Jurkat, Clone E6-1 (cell line): ENCODE measurements at regions not wholly inside any gene's neighbourhood (a gene's known extent, or its start where the extent isn't known, plus 50 kb on each side); places are given as distances from the start of the nearest gene placed in this dataset.
"Not testable (repeated sequence)": the region's sequence is repeated elsewhere in the genome, so short reads cannot be mapped to it uniquely, and the experiment has no call there.

Source experiments
- DNase-seq: peaks from one replicate; pipeline ENCODE4 v3.0.0-alpha.2; 2011; ENCODE audit warnings: low read depth, low spot score
- H3K4me3 ChIP-seq: 2 replicates; pipeline ENCODE4 v1.5.1; 2011; ENCODE audit warnings: mild to moderate bottlenecking, low read length, control low read depth, moderate library complexity

DNA sequence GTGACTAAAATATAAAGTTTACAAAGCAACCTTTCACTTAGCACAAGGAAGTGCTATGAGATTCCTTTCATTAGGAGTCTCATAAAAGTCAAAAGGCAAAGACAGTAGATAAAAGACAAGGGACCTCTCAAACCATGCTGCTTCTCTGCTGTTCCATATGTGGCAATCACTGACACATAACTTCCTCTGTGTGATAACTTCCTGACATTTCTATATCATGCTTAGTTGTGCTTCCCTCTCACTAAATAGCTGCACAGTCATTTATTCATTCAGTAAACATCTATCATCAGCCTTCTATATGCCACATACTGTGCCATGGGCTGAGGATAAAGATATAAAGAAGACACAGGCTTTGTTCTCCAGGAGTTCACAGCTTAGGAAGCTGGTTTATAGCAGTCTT lies 214.8 kb upstream of the GRIK2 start:
- no peak overlapping the region for H3K4me3 ChIP-seq
- DNase-seq, result no peak

DNA sequence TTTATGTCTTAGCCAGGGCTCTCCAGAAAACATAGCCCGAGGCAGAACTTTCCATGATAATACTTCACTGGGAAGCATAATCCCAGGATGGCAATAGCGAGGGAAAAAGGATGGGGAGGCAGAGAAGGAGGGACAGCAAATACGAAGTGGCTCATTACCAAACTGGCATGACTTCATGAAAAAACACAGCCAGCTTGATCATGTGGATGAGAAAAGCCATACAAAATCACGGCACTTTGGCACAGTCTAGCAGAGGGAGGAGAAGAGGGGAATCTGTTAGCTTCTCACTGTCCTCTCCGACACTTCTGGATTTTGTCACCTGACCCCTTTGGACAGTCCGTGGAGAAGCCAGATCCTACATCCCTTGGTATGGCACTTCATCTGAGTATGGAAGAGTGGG lies 212.5 kb upstream of the GRIK2 start:
- no peak overlapping the region for H3K4me3 ChIP-seq
- no peak for DNase-seq

DNA sequence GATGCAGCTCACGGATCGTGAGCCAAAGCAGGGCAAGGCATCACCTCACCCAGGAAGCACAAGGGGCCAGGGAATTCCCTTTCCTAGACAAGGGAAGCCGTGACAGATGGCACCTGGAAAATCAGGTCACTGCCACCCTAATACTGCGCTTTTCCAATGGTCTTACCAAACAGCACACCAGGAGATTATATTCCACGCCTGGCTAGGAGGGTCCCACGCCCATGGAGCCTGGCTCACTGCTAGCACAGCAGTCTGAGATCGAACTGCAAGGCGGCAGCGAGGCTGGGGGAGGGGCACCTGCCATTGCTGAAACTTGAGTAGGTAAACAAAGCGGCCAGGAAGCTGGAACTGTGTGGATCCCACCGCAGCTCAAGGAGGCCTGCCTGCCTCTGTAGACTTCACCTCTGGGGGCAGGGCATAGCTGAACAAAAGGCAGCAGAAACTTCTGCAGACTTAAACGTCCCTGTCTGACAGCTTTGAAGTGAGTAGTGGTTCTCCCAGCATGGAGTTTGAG lies 205.2 kb upstream of the GRIK2 start:
- not testable (repeated sequence) for H3K4me3 ChIP-seq, DNase-seq

DNA sequence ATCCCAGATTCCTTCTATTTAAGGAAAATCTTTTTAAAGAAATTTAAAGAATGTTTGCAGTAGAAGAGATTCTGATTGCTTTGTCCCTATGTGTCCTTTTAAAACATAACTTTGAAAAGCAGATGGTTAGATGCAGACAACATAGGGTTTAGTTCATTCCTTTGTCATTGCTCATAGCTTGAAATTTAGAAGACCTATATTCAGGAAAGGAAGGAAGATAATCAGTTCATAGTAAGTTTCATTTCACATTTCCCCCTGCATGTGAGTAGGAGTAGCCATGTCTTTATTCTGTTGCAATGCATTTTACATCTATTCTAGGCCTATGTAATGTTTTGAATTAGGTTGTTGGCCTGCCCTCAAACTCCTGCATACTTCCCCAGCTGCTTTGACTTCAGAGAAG lies 197.9 kb upstream of the GRIK2 start:
- no peak overlapping the region for H3K4me3 ChIP-seq
- no peak for DNase-seq

DNA sequence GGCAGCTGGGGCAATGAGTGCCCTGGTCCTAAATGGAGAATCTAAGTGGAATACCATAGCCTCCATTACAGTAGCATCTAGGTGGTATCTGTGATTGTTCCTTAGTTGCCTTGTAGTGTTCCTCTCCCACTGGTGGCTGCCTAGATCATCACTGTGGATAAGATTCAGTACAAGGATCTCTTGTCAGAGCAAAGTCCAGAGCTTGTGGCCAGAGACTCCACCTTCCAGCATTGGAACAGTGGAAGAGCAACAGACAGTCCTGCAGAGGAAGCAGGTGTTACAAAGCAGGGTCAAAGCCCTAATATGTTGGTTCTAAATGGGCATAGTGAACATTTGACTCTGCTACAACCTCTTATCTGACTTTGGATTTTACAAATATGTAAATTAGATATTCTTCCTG lies 194.1 kb upstream of the GRIK2 start:
- no peak overlapping the region for H3K4me3 ChIP-seq
- DNase-seq, result no peak

DNA sequence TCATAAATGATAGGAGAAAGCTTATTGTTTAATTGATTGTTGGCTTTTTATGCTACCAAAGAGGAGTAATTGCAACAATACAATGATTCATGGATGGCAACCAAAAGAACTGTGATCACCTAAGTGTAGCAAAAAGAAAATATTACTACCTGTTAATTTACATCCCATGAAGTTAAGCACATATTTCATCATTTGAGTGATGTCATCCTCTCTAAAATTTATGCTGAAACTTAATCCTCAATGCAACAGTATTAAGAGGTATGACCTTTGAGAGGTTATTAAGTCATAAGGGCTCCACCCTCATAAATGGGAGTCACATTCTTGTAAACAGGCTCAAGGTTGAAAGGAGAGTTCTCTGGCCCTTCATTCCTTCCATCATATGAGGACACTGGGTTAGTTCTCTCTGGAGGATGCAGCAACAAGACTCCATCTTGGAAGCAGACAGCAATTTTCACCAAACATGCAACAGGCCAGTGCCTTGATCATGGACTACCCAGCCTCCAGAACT lies 190.6 kb upstream of the GRIK2 start:
- H3K4me3 ChIP-seq, result no peak overlapping the region
- DNase-seq, result no peak

DNA sequence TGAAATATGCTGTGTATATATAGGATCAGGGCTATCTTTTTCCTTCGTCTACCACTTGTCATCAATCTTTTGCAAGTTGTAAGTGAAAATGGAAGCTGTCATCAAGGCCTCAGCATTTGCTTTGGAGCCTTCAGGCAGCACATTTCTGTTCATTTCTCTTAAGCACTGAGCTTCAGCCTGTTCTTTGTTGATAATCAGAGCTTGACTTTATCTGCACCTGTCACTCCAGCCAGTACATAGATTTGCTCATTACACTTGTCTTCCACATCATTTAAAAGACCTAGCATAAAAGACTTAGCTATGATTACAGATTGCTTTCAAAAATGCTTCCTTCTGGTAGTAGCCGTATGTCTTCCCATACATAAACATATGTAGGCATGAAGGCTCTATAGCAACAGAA lies 189.8 kb upstream of the GRIK2 start:
- no peak for DNase-seq
- no peak overlapping the region for H3K4me3 ChIP-seq

DNA sequence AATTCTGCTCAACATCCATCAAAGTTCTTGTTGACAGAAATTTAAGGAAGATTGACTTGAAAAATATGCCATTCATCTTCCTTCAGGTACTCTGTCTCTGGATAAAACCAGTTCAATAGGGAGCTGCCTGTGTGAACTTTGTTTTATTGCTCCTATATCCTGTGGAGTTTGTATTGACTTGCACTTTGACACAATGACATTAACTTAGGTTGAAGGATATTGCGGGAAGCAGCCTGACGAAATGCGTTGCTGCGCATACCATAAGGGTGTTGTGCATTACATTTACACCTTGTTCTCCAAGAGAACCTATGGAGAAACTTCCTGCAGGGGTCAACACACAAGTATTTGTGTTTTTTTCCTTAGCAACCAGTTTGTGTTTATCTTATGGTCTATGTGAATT lies 185.4 kb upstream of the GRIK2 start:
- DNase-seq, result no peak
- H3K4me3 ChIP-seq, result no peak overlapping the region

DNA sequence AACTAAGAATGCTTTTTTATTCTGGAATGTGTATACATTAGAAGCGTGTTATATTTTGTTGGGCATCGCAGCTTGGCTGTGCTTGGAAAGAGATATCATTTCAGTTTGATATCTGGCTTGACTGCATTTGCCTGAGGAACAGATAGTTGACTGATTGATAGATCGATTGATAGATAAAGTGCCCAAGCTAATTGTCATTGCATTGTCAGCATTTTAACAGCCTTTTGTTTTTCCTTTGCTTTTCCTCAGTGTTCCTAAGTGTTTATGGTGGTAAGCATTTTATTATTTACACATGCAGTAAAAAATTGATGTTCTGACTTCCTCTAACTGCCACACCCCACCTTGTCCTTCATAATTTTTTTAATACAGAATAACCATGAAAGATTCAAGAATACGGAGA lies 180.9 kb upstream of the GRIK2 start:
- H3K4me3 ChIP-seq, result no peak overlapping the region

DNA sequence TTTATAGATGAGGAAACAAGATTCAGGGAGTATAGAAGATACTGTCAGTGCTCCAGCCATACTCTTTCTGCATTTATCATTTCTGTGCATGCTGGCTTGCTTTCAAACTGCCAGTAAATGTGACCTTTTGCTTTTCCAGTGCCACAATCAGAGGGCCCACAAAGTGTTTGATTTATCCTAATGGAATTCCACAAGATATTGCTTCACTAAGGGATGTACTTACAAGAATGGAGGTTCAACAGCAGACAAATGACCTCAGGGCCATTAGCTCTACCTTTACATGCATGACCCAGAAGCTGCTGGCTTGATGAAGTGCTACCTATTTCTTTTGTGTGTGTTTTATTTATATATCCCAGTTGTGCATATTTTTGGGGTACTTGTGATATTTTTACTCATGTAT lies 171.5 kb upstream of the GRIK2 start:
- H3K4me3 ChIP-seq, result no peak overlapping the region
- DNase-seq, result no peak

More for the DNA sequence above, 180.9 kb upstream of the GRIK2 start:
- DNase-seq, result no peak

DNA sequence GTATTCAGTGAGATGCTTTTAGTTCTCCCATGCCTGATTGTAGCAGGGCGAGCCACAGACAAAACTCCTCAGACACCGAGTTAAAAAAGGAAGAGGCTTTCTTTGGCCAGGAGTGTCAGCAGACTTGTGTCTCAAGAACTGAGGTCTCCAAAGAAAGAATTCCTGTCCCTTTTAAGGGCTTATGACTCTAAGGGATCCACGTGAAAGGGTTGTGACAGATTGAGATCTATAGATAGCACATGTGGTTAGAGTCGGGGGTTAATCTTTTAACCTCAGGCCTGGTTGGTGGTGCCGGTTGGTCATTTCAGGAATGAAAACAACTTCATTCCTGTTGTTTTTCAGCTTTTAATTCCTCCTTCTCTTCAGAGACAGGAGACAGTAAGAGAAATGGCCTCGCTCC lies 168.8 kb upstream of the GRIK2 start:
- no peak overlapping the region for H3K4me3 ChIP-seq
- DNase-seq, result no peak

DNA sequence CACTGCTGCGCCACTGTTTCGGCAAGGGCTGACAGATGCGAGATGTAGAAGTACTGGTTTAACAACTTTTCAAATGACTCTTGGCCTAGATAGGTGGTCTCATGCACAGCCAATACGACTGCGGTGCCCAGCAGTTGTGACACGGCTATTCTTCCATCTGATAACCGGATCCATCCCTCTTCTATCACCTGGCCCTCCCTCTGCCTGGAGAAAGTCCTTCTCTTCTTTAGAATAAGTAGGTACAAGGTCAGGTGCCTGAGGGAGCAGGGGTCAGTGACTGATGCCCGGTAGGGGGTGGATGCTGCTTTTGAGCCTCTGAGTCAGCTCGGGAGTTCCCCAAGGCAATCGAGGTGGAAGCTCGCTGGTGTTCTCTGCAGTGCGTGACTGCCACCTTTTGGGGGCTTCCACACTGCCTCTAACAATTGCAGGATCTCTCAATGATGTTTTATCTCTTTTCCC lies 166.8 kb upstream of the GRIK2 start:
- peak; percentile 20 for DNase-seq

DNA sequence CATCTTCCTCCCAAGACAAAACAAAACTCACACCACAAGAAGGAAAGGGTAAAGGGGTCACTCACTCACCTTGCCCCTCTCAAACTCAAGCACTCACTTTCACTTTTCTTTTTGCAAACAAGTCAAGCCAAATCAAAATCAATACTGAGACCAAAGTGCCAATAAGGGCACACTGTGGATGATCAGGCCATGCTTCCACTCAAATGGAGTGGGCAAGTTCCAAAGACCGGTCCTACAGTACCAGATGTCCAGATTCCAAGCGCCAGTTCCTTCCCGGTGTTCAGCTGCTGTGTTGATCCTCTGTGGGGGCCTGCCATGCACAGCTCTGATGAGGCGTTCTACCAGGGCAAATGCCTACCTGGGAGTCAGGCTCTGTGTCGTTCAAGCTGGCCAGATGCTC lies 162.6 kb upstream of the GRIK2 start:
- DNase-seq, result no peak
- no peak overlapping the region for H3K4me3 ChIP-seq

More for the DNA sequence above, 166.8 kb upstream of the GRIK2 start:
- no peak overlapping the region for H3K4me3 ChIP-seq

DNA sequence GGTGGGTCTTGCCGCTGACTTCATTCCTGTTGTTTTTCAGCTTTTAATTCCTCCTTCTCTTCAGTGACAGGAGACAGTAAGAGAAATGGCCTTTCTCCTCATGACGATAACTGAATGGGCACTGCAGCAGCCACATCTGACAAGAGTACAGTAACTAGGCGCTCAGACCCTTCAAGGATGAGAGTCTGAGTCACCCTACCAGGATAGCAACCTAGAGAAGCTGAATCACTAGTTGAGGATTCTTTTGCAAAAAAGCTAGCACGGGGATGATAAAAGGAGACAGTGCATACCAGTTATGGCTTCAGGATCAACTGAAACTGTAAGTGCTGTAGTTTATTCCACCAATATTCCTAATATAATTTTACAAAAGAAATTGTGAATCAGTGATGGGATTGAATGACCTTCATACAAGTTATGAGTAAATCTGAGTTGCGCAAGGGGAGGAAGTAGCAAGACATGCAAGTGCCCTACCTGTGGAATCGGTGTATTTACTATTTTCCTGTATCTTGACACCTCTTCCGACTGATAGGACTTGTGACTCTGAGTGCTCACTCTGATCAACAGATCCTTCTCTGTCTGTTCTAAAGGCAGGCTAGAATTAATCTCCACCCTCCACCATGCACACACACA lies 161.8 kb upstream of the GRIK2 start:
- no peak for DNase-seq
- H3K4me3 ChIP-seq, result no peak overlapping the region

DNA sequence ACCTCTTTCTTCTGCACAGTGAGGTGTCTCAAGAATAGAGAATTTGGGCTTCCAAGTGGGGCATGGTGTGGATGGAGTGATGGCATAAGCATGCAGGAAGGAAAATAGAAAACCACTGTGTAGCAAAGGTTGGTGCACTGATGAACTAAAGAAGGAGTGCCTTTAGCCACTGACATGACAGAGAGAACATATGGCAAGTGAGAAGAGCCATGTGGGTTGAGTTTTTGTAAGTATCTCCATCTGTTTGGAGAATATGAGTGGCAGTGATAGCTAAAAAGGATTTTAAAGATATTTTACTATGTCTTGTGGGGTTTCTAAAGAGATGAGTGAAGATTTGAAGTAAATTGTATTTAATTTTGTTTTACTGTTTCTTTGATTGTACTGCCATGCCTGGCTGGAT lies 160.5 kb upstream of the GRIK2 start:
- H3K4me3 ChIP-seq, result no peak overlapping the region
- no peak for DNase-seq

DNA sequence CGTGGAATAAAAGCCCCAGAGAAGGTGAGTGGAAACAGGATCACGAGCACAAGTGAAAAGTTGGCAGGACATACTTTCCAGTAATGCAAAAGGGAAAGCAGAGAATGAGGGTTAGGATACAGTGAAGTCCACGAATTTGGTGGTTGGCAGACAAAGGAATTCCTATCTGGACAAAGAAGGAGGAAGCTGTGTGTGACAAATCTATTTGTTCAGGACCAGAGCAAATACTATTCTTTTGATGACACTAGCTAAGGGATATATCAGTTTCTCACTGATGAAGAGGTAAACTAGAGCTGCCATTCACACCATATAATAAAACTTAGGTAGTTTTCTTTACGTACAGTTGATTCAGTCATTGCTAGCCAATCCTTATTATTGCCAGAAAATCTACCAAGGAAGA lies 156.8 kb upstream of the GRIK2 start:
- H3K4me3 ChIP-seq, result no peak overlapping the region
- no peak for DNase-seq

DNA sequence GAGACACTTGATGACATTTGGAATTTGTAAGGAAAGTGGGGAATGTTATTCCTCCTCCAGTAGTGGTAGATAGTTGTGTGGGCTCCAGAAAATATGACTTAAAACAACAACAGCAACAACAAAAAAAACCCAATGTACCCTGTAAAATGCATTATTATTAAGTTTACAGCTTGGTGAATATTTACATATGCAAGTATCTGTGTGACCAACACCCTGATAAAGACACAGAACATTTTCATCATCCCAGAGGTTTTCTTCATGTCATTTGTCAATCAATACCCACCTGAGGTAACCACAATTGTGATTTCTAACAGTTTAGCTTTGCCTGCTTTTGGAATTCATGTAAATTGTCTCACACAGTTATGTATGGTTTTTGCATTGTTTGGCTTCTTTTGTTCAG lies 152.1 kb upstream of the GRIK2 start:
- no peak for DNase-seq

DNA sequence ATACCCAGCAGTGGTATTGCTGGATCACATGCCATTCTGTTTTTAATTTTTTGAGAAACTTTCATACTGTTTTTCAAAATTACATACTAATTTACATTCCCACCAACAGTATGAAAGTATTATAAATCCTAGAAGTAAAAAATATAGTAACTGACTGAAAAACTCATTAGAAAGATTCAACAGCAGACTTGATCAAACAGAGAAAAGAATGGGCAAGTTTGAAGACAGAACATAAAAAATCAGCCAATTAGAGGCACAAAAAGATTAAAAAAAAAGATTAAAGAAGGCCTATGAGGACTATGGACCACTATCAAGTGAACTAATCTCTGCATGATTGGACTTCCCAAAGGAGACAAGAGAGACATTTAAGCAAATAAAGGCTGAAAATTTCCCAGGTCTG lies 144.0 kb upstream of the GRIK2 start:
- no peak overlapping the region for H3K4me3 ChIP-seq
- DNase-seq, result no peak

More for the DNA sequence above, 152.1 kb upstream of the GRIK2 start:
- no peak overlapping the region for H3K4me3 ChIP-seq

DNA sequence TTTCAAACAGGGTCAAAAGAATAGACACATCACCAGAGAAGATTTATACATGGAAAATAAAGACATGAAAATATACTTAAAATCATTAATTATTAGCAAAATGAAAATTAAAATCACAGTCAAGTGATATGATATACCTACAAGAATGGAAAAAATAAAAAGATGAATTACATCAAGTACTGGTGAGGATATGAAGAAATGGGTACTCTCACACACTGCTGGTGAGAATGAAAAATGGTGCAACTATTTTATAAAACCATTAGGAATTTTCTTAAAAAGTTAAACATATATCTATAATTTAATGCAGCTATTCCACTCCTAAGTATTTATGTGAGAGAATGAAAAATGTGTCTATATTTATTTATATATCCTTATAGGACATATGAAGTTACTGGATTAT lies 136.3 kb upstream of the GRIK2 start:
- H3K4me3 ChIP-seq, result no peak overlapping the region
- no peak for DNase-seq

DNA sequence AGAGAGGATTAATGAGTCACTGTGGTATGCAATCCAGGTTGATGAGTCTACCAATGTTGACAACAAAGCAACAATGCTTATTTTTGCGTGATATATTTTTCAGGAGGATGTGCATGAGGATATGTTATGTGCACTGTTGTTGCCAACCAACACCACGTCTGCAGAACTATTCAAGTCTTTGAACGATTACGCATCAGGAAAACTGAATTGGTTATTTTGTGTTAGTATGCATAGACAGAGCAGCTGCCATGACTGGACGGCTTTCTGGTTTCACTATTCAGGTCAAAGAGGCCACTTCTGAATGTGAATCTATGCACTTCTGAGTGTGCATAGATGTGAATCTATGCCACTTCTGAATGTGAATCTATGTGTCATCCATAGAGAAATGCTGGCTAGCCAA lies 134.0 kb upstream of the GRIK2 start:
- no peak for DNase-seq

DNA sequence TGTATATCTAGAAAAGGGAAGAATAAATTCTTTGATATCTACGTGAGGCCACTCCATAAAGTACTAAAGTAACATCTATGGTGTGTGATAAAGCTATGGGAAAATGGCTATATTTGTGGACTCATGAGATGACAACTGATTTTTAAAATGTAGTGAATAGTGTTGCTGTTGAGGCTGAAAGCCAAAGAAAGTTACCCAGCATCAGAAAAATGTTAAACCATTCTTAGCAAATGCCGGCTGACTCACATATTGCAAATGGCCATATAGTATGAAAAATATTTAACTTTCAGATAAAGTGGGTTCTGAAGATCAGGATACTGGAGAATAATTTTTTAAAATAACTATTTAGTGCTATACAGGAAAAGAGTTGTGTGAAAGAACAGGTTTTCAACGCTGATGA lies 129.9 kb upstream of the GRIK2 start:
- DNase-seq, result no peak
- H3K4me3 ChIP-seq, result no peak overlapping the region

More for the DNA sequence above, 134.0 kb upstream of the GRIK2 start:
- no peak overlapping the region for H3K4me3 ChIP-seq
